ENCODE measurements at regions not wholly inside any gene's neighbourhood (a gene's known extent, or its start where the extent isn't known, plus 50 kb on each side); places are given as distances from the start of the nearest gene placed in this dataset.

DNA sequence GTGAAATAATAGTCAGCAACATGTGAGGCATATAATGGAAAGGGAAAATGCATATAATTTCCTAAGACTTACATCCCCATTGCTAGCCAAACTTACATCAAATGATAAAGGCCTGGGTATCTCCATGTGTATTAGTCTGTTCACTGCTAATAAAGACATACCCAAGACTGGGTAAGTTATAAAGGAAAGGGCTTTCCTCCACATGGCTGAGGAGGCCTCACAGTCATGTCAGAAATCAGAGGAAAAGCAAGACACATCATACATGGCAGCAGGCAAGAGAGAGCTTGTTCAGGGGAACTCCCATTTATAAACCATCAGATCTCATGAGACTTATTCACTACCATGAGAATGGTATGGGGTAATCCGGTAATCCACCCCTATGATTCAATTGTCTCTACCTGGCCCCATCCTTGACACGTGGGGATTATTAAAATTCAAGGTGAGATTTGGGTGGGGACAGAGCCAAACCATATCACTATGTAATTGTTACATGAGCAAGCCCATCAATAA, 161.5 kb upstream of the SAMSN1 start:
- TF ChIP-seq EZH2phosphoT487 (IDR thresholded peaks at IDR 0.05; ENCODE audit: borderline replicate concordance, low read length) = no peak
- TF ChIP-seq, protein P1, sequence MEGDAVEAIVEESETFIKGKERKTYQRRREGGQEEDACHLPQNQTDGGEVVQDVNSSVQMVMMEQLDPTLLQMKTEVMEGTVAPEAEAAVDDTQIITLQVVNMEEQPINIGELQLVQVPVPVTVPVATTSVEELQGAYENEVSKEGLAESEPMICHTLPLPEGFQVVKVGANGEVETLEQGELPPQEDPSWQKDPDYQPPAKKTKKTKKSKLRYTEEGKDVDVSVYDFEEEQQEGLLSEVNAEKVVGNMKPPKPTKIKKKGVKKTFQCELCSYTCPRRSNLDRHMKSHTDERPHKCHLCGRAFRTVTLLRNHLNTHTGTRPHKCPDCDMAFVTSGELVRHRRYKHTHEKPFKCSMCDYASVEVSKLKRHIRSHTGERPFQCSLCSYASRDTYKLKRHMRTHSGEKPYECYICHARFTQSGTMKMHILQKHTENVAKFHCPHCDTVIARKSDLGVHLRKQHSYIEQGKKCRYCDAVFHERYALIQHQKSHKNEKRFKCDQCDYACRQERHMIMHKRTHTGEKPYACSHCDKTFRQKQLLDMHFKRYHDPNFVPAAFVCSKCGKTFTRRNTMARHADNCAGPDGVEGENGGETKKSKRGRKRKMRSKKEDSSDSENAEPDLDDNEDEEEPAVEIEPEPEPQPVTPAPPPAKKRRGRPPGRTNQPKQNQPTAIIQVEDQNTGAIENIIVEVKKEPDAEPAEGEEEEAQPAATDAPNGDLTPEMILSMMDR (IDR thresholded peaks at IDR 0.05; ENCODE audit: low read depth, low read length, poor library complexity, severe bottlenecking) = no peak
- no peaks in the 10 kb centered on the region for H3K79me2 ChIP-seq (ENCODE audit: control insufficient read depth, low read length)
- no peak overlapping the region for H3K4me3 ChIP-seq (ENCODE audit: low read length)
- no peaks in the 10 kb centered on the region for H4K20me1 ChIP-seq (ENCODE audit: control insufficient read depth, insufficient read depth, low read depth, low read length)
- H3K4me1 ChIP-seq (ENCODE audit: control insufficient read depth, low read length) = no peaks in the 10 kb centered on the region
- H3K27ac ChIP-seq (ENCODE audit: low read depth, low read length) = no peak overlapping the region
- no peaks in the 10 kb centered on the region for H3K36me3 ChIP-seq (ENCODE audit: control insufficient read depth, low read length)
- H3K27me3 ChIP-seq (ENCODE audit: control insufficient read depth, low read length) = no peaks in the 10 kb centered on the region
- H3K9me2 ChIP-seq (replicated peaks; ENCODE audit: control insufficient read depth, low read length) = no peaks in the 10 kb centered on the region; the same call in 1 of the 2 replicates
- no peaks in the 10 kb centered on the region for H3F3A ChIP-seq (ENCODE audit: control insufficient read depth, insufficient read depth)
- no peak overlapping the region for H3K4me2 ChIP-seq (ENCODE audit: low read length)
- no peaks in the 10 kb centered on the region for H3K9me3 ChIP-seq (ENCODE audit: control insufficient read depth, insufficient read depth, low read length)

DNA sequence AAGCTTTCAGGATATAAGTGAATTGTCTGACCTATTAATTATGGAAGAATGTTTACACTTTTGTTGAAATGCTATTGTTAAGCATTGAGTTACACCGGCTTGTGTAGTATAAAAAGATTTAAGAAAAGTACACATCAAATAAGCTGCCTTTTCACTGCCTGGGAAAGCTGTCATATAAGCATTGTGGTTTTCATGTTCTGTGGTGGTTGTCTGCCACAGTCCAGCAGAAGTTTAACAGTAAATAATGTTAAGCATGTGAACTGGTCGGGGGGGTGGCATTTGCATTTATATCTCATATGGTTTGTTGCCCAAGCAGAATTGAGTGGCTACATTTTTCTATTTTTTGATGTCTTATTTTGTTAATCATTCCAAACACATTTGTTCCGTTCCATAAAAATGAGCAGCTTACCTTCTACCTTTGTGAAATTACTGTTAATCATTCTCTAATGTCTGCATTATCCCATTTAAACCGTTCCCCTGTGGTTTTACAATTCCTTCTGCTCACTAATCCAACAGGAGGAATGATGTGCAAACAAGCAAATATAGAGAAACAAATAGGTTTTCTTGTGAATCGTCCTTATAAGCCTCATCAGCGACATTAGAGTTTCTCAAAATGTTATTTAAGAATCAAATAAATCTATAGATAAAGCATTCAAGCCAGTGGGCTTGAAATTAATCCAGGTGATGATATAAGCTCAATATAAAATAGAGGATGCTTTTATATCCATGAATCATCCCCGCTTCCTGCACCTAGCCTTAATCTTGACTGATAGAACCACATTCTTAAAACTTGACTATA, 160.8 kb upstream of the SAMSN1 start:
- no peak for TF ChIP-seq EZH2phosphoT487 (IDR thresholded peaks at IDR 0.05; ENCODE audit: borderline replicate concordance, low read length)
- TF ChIP-seq, protein P1 (IDR thresholded peaks at IDR 0.05; ENCODE audit: low read depth, low read length, poor library complexity, severe bottlenecking) = no peak
- Histone ChIP-seq H3K4me1 (ENCODE audit: control insufficient read depth, low read length) (no peaks in the 10 kb centered on the region), H3K79me2 (ENCODE audit: control insufficient read depth, low read length) (no peaks in the 10 kb centered on the region), H3K9me2 (replicated peaks; ENCODE audit: control insufficient read depth, low read length) (no peaks in the 10 kb centered on the region; the same call in 1 of the 2 replicates), H3K27me3 (ENCODE audit: control insufficient read depth, low read length) (no peaks in the 10 kb centered on the region), H3F3A (ENCODE audit: control insufficient read depth, insufficient read depth) (no peaks in the 10 kb centered on the region), H3K36me3 (ENCODE audit: control insufficient read depth, low read length) (no peaks in the 10 kb centered on the region), H3K4me3 (ENCODE audit: low read length) (no peak overlapping the region), H3K9me3 (ENCODE audit: control insufficient read depth, insufficient read depth, low read length) (no peaks in the 10 kb centered on the region), H3K27ac (ENCODE audit: low read depth, low read length) (no peak overlapping the region), H3K4me2 (ENCODE audit: low read length) (no peak overlapping the region), H4K20me1 (ENCODE audit: control insufficient read depth, insufficient read depth, low read depth, low read length) (no peaks in the 10 kb centered on the region)

DNA sequence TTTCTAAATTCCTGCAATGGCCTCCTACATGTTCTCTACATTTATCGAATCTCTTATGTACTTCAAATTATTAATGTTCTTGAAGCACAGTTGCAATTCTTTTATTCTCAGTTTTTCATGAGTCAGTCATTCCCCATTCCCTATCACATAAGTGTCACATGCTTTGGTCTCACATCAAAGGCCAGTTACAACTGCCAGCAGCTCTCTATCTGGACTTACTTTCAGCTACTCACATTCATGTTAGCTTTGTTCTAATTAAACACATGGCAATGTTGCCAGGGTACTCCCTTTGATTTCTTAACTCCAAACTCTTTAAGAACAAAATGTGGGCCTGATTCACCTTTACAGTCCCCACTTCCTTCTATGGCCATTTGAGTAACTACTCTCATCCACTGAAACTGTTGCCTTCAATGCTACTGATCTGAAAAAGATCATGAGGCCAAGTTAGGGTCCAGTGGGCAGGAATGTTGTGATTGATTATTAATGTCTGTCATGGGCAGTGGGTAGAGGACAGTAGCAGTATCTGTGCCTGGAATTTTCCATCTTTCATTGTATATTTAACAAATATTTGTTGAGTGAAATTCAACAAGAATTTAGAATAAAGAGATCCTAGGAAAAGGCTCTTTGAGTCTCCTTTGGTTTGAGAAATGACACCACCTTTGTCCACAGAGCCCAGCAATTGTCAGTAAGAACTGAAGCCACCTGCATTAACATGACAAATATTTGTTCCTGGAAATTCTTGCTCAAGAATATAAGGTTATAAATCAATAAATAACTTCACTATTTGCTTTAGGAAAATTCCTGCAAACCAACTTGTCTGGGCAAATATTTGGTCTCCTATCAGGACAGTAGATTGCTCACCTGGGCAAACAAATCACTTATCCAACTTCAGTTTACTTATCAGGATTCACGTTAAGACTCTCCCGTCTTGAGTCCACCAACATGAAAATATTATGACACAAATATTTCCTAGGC, 153.6 kb upstream of the SAMSN1 start:
- Histone ChIP-seq H3K36me3 (ENCODE audit: control insufficient read depth, low read length) (no peaks in the 10 kb centered on the region), H3F3A (ENCODE audit: control insufficient read depth, insufficient read depth) (no peaks in the 10 kb centered on the region), H3K9me2 (replicated peaks; ENCODE audit: control insufficient read depth, low read length) (no peaks in the 10 kb centered on the region), H3K79me2 (ENCODE audit: control insufficient read depth, low read length) (no peaks in the 10 kb centered on the region), H3K9me3 (ENCODE audit: control insufficient read depth, insufficient read depth, low read length) (no peaks in the 10 kb centered on the region), H3K4me3 (ENCODE audit: low read length) (no peak overlapping the region), H3K27ac (ENCODE audit: low read depth, low read length) (no peak overlapping the region), H3K4me1 (ENCODE audit: control insufficient read depth, low read length) (no peaks in the 10 kb centered on the region), H3K4me2 (ENCODE audit: low read length) (no peak overlapping the region), H4K20me1 (ENCODE audit: control insufficient read depth, insufficient read depth, low read depth, low read length) (no peaks in the 10 kb centered on the region), H3K27me3 (ENCODE audit: control insufficient read depth, low read length) (no peaks in the 10 kb centered on the region)
- TF ChIP-seq, protein P1 (IDR thresholded peaks at IDR 0.05; ENCODE audit: low read depth, low read length, poor library complexity, severe bottlenecking) = no peak
- no peak for TF ChIP-seq EZH2phosphoT487 (IDR thresholded peaks at IDR 0.05; ENCODE audit: borderline replicate concordance, low read length)
